GM12865 (cell line): ENCODE measurements at regions not wholly inside any gene's neighbourhood (a gene's known extent, or its start where the extent isn't known, plus 50 kb on each side); places are given as distances from the start of the nearest gene placed in this dataset.

Experiments used
- DNase-seq: peaks from one replicate; pipeline ENCODE4 v3.0.0; 2010; ENCODE audit warnings: low read depth
- H3K4me3 ChIP-seq: 2 replicates; pipeline ENCODE4 v1.5.1; 2011; ENCODE audit warnings: mild to moderate bottlenecking, low read depth, low read length, control low read depth
- CTCF ChIP-seq: IDR thresholded peaks from 2 replicates; pipeline ENCODE4 v1.5.1; 2011; ENCODE audit warnings: low read length, control low read depth, low read depth, inconsistent platforms; ENCODE audit not compliant: insufficient read depth; ENCODE audit errors: missing control alignments

GRCh38 chr15:87439090-87439489 lies 817.4 kb downstream of the NTRK3 start:
- H3K4me3 ChIP-seq, result no peak overlapping the region
- DNase-seq, result no peak
- TF ChIP-seq CTCF, result no peak

- no peak overlapping the region for H3K4me3 ChIP-seq
- TF ChIP-seq CTCF, result no peak
- DNase-seq, result no peak
These were observed 822.7 kb downstream of the NTRK3 start for GRCh38 chr15:87433871-87434270.

GRCh38 chr15:87429754-87430153 lies 826.8 kb downstream of the NTRK3 start:
- no peak for DNase-seq
- TF ChIP-seq CTCF, result no peak
- H3K4me3 ChIP-seq, result no peak overlapping the region

GRCh38 chr15:87420017-87420416 lies 836.5 kb downstream of the NTRK3 start:
- DNase-seq, result no peak
- TF ChIP-seq CTCF, result no peak
- no peak overlapping the region for H3K4me3 ChIP-seq

- no peak for DNase-seq
- no peak overlapping the region for H3K4me3 ChIP-seq
- TF ChIP-seq CTCF, result no peak
These were observed 837.2 kb downstream of the NTRK3 start for GRCh38 chr15:87419344-87419743.

GRCh38 chr15:87416591-87417257 lies 839.8 kb downstream of the NTRK3 start:
- no peak for TF ChIP-seq CTCF
- H3K4me3 ChIP-seq, result no peak overlapping the region
- no peak for DNase-seq

GRCh38 chr15:87408902-87409301 lies 847.6 kb downstream of the NTRK3 start:
- no peak overlapping the region for H3K4me3 ChIP-seq
- DNase-seq, result no peak
- TF ChIP-seq CTCF, result no peak
